ENCODE measurements at regions not wholly inside any gene's neighbourhood (a gene's known extent, or its start where the extent isn't known, plus 50 kb on each side); places are given as distances from the start of the nearest gene placed in this dataset.

- TF ChIP-seq CTCF (IDR thresholded peaks at IDR 0.05) (no peak), POLR2A (IDR thresholded peaks at IDR 0.05) (no peak)
Observed at GRCh38 chr4:175997291-175997690, 68.3 kb upstream of the WDR17 start.

All from uterus (tissue), 2 donors.